ENCODE measurements at regions not wholly inside any gene's neighbourhood (a gene's known extent, or its start where the extent isn't known, plus 50 kb on each side); places are given as distances from the start of the nearest gene placed in this dataset.

- Histone ChIP-seq H3K4me3 (ENCODE audit: low read depth in 2 of 2, low read length in 1 of 2) (no peak overlapping the region), H3K9me3 (no peaks in the 10 kb centered on the region), H3K9ac (no peak overlapping the region), H3K36me3 (replicated peaks in 1 of 2; ENCODE audit: control insufficient read depth in 1 of 2, insufficient read depth in 2 of 2, low read length in 1 of 2) (no peaks in the 10 kb centered on the region), H4K20me1 (ENCODE audit: insufficient read depth) (no peaks in the 10 kb centered on the region), H3K27me3 (ENCODE audit: insufficient read depth) (no peaks in the 10 kb centered on the region; the same call in 1 of the 2 replicates), H3K4me2 (no peak overlapping the region), H3K4me1 (ENCODE audit: control insufficient read depth in 1 of 2, insufficient read depth in 2 of 2, low read depth in 1 of 2, low read length in 1 of 2) (no peaks in the 10 kb centered on the region; a peak in 1 of 4 replicates), H3F3A (replicated peaks; ENCODE audit: insufficient read depth) (no peaks in the 10 kb centered on the region), H3K79me2 (ENCODE audit: insufficient read depth) (no peaks in the 10 kb centered on the region), H3K9me2 (no peaks in the 10 kb centered on the region), H3K27ac (ENCODE audit: low read depth in 2 of 2, low read length in 1 of 2) (no peak overlapping the region), H2AFZ (ENCODE audit: low read depth) (no peak overlapping the region)
- 66% methylated on average over 5 of the region's 5 CpGs for WGBS (ENCODE audit: low lambda C conversion rate)
- no peak for TF ChIP-seq FOXM1 (IDR thresholded peaks at IDR 0.05; ENCODE audit: low read depth)
- TF ChIP-seq POLR2AphosphoS5 (IDR thresholded peaks at IDR 0.05; ENCODE audit: low read depth, low read length): no peak
- no peak for TF ChIP-seq MXI1 (IDR thresholded peaks at IDR 0.05; ENCODE audit: low read depth, low read length)
- TF ChIP-seq PBX3 (IDR thresholded peaks at IDR 0.05): no peak
- no peak for TF ChIP-seq RXRA (IDR thresholded peaks at IDR 0.05; ENCODE audit: borderline replicate concordance, low read depth)
- no peak for TF ChIP-seq ELF1 (IDR thresholded peaks at IDR 0.05)
- no peak for TF ChIP-seq JUND (IDR thresholded peaks at IDR 0.05)
- TF ChIP-seq MAX (IDR thresholded peaks at IDR 0.05; ENCODE audit: low read depth): no peak
- no peak for TF ChIP-seq TAF1 (IDR thresholded peaks at IDR 0.05; ENCODE audit: borderline replicate concordance, low read depth, low read length)
- no peak for TF ChIP-seq RCOR1 (IDR thresholded peaks at IDR 0.05; ENCODE audit: low read length)
- no peak for TF ChIP-seq TEAD4 (IDR thresholded peaks at IDR 0.05; ENCODE audit: borderline replicate concordance, insufficient read depth)
- no peak for DNase-seq
- POLR2A ChIA-PET: no interaction called here
- CTCF ChIA-PET: interaction anchor here (0.7 to 14.2 kb wide), 5 partner anchors 22 to 395 kb away, joined by 3 to 302 read pairs (median 4); partner anchors contain the start of gene CHST1
Measured at GRCh38 chr11:45374653-45375059, 88.5 kb upstream of the SYT13 start.

GRCh38 chr11:45374130-45374529 lies 88.0 kb upstream of the SYT13 start:
- no peak for DNase-seq
- no peak overlapping the region for H3K4me2 ChIP-seq
- WGBS (ENCODE audit: low lambda C conversion rate): 21% methylated on average over 2 of the region's 2 CpGs
- ChIA-PET CTCF (interaction anchor here (0.7 to 14.2 kb wide), 4 partner anchors 38 to 395 kb away, joined by 3 to 302 read pairs (median 128); partner anchors contain the start of gene CHST1), POLR2A (no interaction called here)
- H3K9me3 ChIP-seq: no peaks in the 10 kb centered on the region
- no peak overlapping the region for H3K27ac ChIP-seq (ENCODE audit: low read depth in 2 of 2, low read length in 1 of 2)
- no peak overlapping the region for H3K9ac ChIP-seq
- H4K20me1 ChIP-seq (ENCODE audit: insufficient read depth): no peaks in the 10 kb centered on the region
- H3K79me2 ChIP-seq (ENCODE audit: insufficient read depth): no peaks in the 10 kb centered on the region
- H3K4me1 ChIP-seq (ENCODE audit: control insufficient read depth in 1 of 2, insufficient read depth in 2 of 2, low read depth in 1 of 2, low read length in 1 of 2): no peaks in the 10 kb centered on the region; a peak in 1 of 4 replicates
- no peaks in the 10 kb centered on the region for H3F3A ChIP-seq (replicated peaks; ENCODE audit: insufficient read depth)
- no peak overlapping the region for H3K4me3 ChIP-seq (ENCODE audit: low read depth in 2 of 2, low read length in 1 of 2)
- peaks cover 2% of the 10 kb centered on the region; the same call in 1 of the 2 replicates for H3K27me3 ChIP-seq (ENCODE audit: insufficient read depth)
- H2AFZ ChIP-seq (ENCODE audit: low read depth): no peak overlapping the region
- no peaks in the 10 kb centered on the region for H3K9me2 ChIP-seq
- H3K36me3 ChIP-seq (replicated peaks in 1 of 2; ENCODE audit: control insufficient read depth in 1 of 2, insufficient read depth in 2 of 2, low read length in 1 of 2): no peaks in the 10 kb centered on the region
- TF ChIP-seq POLR2AphosphoS5 (IDR thresholded peaks at IDR 0.05; ENCODE audit: low read depth, low read length) (no peak), RFX5 (IDR thresholded peaks at IDR 0.05; ENCODE audit: low read length) (no peak), FOSL2 (IDR thresholded peaks at IDR 0.05; ENCODE audit: borderline replicate concordance, low read depth) (no peak), RAD21 (IDR thresholded peaks at IDR 0.05; ENCODE audit: low read length) (no peak), NRF1 (IDR thresholded peaks at IDR 0.05; ENCODE audit: low read depth, low read length) (no peak), ZBTB33 (IDR thresholded peaks at IDR 0.05; ENCODE audit: borderline replicate concordance, low read depth) (no peak), EZH2phosphoT487 (IDR thresholded peaks at IDR 0.05; ENCODE audit: borderline replicate concordance, low read depth) (no peak), FOXJ3 (CRISPR knock-in tag; IDR thresholded peaks at IDR 0.05) (no peak), CTCF (IDR thresholded peaks at IDR 0.05) (no peak), SMC3 (IDR thresholded peaks at IDR 0.05; ENCODE audit: low read depth, low read length) (no peak), PBX3 (IDR thresholded peaks at IDR 0.05) (no peak), TEAD4 (IDR thresholded peaks at IDR 0.05; ENCODE audit: borderline replicate concordance, insufficient read depth) (no peak), SIN3A (IDR thresholded peaks at IDR 0.05; ENCODE audit: borderline replicate concordance, low read depth, low read length) (no peak), CHD2 (IDR thresholded peaks at IDR 0.05; ENCODE audit: low read length, partially characterized antibody) (no peak), MEF2A (IDR thresholded peaks at IDR 0.05; ENCODE audit: borderline replicate concordance, low read depth) (no peak), FOXM1 (IDR thresholded peaks at IDR 0.05; ENCODE audit: low read depth) (no peak), GABPA (IDR thresholded peaks at IDR 0.05; ENCODE audit: low read depth) (no peak)
